ENCODE measurements at regions not wholly inside any gene's neighbourhood (a gene's known extent, or its start where the extent isn't known, plus 50 kb on each side); places are given as distances from the start of the nearest gene placed in this dataset.
"Not testable (repeated sequence)": the region's sequence is repeated elsewhere in the genome, so short reads cannot be mapped to it uniquely, and the experiment has no call there.

- TF ChIP-seq CTCF (IDR thresholded peaks at IDR 0.05; ENCODE audit: low read depth, low read length) = no peak
- DNase-seq (ENCODE audit: extremely low read depth, low read depth) = peak; percentile 44
Measured at GRCh38 chr22:48500471-48501230, 1327.0 kb downstream of the BRD1 start.

DNA sequence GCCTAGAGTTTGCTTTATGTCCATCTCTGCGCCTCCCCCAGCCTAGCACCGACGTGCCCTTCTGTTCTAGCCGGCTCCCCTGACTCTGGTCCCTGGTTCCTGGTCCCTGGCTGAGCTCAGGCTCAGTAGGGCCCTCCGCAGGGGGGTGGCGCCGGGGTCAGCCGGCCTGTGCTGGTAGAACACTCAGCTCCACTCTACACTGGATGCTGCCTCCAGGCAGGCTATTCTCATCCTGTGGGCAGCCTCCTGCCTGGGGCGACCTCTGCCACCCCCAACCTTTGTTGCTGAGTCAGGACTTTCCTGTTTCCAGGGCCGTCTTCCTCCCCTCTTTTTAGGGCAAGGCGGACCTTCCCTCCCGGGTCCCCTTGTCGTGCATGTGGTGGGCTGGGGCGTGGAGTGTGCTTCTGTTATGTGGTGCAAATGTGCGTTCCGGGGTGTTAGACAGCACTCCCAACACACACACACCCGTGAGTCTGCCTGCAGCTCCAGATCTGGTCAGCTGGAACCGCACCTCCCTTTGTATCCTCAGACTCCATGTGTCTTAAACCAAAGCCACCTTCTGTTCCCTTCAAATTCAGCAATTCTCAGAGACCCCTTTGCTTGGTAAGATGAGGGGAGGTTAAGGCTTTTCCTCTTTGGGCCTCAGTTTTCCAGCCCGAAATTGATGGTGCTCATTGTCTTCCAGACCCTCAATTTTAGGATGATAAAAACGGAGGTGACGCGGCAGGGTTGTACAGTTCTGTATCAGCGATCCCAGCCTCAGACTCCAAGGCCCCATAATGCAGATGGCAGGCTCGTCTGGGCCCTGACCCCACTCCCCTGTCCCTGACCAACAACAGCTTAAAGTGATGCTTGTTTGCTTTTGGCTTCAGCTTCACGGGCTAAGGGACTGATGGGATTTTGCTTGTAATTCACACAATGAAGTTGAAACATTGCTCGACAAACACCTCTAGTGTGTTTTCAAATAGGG, 1327.9 kb downstream of the BRD1 start:
- no peak for DNase-seq (ENCODE audit: extremely low read depth, low read depth)
- TF ChIP-seq CTCF (IDR thresholded peaks at IDR 0.05; ENCODE audit: low read depth, low read length) = no peak

DNA sequence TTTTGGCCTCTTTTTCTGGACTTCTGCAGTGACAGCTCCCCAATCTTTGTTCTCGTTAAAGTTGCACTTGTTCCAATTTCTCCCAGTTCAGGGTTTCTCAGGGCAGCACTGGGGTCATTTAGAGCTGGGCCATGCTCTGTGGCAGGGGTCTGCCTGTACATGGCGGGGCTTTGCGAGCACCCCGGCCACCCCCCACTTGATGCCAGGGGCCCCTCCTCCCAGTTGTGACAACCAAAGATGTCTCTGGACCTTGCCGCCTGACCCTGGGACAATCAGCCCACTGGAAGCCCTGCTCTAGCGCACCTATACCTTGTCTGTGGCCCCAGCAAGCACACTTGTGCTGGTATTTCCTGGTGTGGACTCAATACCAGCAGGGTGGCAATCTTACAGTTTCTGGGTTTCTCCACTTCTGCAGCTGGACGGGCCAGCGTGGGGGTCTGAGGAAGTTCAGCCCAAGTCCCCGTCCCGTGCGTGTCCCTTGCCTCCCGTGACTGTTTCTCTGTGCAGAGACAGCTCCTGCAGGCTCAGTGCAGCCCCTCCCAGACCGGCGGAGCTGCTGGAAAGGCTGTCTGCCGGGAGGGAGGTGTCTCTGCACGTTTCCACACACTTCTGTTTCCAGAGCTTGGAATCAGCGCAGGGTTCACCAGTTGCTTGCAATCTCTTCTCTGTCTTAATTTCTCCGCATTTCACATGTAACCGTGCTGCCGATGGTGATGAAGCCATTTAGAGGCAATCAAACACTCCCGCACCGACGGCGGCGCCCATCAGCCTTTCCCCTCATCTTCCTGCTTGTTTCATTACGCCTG, 1328.9 kb downstream of the BRD1 start:
- no peak for DNase-seq (ENCODE audit: extremely low read depth, low read depth)
- no peak for TF ChIP-seq CTCF (IDR thresholded peaks at IDR 0.05; ENCODE audit: low read depth, low read length)

DNA sequence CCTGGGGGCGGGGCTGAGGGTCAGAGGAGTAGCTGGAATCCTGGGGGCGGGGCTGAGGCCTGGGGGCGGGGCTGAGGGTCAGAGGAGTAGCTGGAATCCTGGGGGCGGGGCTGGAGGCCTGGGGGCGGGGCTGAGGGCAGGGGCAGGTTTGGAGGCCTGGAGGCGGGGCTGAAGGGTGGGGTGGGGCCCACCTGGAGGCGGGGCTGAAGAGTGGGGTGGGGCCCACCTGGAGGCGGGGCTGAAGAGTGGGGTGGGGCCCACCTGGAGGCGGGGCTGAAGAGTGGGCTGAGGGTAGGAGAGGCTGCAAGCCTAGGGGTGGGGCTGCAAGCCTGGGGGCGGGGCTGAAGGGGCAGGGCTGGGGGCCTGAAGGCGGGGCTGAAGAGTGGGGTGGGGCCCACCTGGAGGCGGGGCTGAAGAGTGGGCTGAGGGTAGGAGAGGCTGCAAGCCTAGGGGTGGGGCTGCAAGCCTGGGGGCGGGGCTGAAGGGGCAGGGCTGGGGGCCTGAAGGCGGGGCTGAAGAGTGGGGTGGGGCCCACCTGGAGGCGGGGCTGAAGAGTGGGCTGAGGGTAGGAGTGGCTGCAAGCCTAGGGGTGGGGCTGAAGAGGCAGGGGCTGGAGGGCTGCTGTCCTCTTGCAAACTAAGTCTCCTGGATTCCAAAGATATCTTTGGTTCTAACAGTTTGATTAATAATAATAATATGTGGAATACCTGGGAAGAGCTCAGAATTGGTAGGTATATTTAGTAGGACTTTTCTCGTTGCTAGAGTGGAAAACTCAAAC, 1329.7 kb downstream of the BRD1 start:
- not testable (repeated sequence) for DNase-seq (ENCODE audit: extremely low read depth, low read depth)

DNA sequence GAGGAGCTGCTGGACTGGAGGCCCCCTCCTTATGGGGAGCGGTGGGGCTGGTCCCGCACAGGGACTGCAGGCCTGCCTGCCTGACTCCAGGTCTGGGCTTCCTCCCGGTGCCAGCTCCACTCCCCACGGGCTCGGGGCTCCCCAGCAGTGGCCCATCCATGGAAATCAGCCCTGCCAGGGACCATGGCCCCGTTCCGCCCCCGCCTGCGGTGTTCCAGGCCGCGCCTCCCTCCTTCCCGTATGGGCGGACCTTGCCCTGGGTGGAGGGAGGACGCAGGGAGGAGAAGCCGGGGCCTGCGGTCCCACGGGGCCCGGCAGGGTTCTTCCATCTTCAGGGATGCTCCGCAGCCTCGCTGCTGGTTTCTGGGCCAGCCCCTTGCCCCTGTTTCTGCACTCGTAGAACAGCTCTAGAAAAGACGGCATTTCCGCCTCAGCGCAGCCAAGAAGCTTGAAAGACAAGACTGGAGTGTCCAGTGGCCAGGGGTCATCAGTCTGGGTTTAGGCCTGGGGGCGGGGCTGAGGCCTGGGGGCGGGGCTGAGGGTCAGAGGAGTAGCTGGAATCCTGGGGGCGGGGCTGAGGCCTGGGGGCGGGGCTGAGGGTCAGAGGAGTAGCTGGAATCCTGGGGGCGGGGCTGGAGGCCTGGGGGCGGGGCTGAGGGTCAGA, 1330.6 kb downstream of the BRD1 start:
- no peak for TF ChIP-seq CTCF (IDR thresholded peaks at IDR 0.05; ENCODE audit: low read depth, low read length)

DNA sequence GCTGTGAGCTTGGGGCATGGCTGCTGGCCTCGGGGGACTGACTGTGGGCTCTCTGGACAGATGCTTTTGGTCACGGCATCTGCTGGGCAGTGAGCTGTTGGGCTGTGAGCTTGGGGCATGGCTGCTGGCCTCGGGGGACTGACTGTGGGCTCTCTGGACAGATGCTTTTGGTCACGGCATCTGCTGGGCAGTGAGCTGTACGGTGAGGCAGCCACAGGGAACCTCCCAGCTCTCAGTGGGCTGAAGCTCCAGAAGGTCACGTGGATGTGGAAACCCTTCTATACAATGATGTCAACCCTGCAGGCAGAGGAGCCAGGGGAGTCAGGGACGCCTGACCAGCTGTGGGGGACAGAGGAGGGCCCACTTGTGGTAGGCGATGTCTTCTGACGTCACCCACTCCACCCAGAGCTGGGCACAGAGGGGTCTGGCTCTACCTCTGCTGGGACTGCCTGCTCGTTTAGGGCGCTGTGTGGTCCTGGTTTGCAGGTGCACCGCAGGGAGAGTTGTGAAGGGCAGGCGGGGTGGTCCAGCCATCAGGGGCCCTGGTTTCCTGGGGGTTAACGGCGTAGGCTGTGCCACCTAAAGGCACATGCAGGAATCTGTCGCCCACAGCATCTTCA, 1331.3 kb downstream of the BRD1 start:
- no peak for DNase-seq (ENCODE audit: extremely low read depth, low read depth)
- TF ChIP-seq CTCF (IDR thresholded peaks at IDR 0.05; ENCODE audit: low read depth, low read length) = no peak

More for the DNA sequence above, 1330.6 kb downstream of the BRD1 start:
- no peak for DNase-seq (ENCODE audit: extremely low read depth, low read depth)
